HT1080 (cell line): ENCODE measurements at regions not wholly inside any gene's neighbourhood (a gene's known extent, or its start where the extent isn't known, plus 50 kb on each side); places are given as distances from the start of the nearest gene placed in this dataset.

Source experiments
- DNase-seq: peaks from one replicate; pipeline ENCODE4 v3.0.0-alpha.2; 2015; ENCODE audit warnings: low read depth

DNA sequence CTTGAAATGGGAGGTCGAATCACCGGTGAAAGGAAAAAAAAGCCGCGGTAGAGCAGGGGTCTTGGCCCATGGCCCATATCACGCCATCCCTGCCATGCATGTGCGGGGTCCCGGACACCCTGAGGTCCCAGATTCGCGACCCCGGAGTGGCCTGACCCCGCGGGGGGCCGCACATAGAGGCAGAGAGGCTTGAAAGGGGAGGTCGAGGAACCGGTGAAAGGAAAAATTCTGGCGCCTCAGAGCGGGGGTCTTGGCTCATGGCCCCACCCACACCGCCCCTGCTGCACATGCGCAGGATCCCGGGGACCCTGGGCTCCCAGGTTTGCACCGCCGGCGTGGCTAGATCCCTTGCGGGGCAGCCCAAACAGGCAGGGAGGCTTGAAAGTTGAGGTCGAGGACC, 319.8 kb downstream of the ALG10 start:
- no peak for DNase-seq

- no peak for DNase-seq
Measured at GRCh38 chr12:34343345-34343744, 321.0 kb downstream of the ALG10 start.

- no peak for DNase-seq
Measured at GRCh38 chr12:34343766-34344165, 321.5 kb downstream of the ALG10 start.

DNA sequence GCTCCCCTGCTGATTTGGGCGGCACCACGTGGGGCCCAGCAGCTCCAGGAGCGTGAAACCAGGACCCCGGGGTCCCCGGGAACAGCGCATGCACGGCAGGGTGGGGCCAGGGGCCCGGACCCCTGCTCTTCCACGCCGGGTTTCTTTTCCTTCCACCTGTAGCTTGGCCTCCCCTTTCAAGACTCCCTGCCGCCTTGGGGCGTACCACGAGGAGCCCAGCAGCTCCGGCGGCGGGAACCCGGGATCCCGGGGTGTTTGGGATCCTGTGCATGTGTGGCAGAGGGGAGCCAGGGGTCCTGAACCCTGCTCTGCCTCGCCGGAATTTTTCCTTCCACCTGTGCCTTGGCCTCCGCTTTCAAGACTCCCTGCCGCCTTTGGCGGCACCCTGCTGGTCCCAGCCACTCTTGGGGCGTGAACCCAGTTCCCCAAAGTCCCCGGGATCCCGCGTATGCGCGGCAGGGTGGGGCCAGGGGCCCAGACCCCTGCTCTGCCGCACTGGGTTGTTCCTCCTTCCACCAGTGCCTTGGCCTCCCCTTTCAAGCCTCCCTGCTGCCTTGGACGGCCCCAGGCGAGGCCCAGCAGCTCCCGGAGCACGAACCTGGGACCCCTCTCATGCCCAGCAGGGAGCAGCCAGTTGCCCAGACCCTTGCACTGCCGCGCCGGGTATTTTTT, 322.7 kb downstream of the ALG10 start:
- no peak for DNase-seq

DNA sequence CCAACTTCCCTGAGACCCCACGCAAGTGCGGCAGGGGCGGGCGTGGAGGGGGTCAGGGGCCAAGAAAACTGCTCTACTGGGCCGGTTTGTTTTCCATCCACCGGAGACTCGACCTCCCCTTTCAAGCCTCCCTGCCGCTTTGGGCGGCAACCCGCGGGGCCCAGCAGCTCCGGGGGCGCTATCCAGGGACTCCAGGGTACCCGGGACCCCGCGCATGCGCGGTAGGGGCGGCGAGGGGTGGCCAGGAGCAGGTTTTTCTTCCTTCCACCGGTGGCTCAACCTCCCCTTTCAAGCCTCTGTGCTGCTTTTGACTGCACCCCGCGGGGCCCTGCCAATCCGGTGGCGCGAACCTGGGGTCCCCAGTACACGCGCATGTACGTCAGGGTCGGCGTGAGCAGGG, 323.5 kb downstream of the ALG10 start:
- DNase-seq: no peak

DNA sequence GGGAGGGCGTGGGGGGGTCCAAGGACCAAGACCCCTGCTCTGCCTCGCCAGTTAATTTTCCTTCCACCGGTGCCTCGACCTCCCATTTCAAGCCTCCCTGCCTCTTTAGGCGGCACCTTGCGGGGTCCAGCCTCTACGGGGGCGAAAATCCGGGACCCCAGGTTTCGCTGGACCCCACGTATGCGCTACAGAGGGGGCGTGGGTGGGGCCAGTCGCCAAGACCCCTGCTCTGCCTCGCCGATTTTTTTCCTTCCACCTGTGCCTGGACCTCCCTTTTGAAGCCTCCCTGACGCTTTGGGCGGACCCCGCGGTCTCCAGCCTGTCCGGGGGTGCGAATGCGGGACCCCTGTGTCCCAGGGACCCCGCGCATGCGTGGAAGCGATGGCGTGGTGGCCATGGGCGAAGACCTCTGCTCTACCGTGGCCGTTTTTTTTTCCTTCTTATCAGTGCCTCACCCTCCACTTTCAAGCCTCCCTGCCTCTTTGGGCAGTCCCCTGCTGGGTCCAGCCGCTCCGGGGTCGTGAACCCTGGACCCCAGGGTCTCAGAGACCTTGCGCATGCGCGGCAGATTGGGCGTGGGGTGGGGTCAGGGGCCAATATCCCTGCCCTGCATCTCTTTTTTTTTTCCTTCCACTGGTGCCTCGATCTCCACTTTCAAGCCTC, 324.2 kb downstream of the ALG10 start:
- no peak for DNase-seq

DNA sequence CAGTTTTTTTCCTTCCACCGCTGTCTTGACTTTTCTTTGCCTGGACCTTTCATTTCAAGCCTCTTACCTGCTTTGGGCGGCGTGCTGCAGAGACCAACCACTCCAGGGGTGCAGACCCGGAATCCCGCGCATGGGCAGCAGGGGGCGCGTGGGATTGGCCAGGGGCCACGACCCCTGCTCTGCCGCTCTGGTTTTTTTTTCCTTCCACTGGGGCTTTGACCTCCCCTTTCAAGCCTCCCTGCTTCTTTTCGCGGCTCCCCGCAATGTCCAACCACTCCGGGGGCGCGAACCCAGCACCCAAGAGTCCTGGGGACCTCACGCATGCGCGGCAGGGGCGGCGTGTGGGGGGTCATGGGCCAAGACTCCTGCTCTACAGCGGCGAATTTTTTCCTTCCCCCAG, 325.1 kb downstream of the ALG10 start:
- DNase-seq: peak; percentile 39

DNA sequence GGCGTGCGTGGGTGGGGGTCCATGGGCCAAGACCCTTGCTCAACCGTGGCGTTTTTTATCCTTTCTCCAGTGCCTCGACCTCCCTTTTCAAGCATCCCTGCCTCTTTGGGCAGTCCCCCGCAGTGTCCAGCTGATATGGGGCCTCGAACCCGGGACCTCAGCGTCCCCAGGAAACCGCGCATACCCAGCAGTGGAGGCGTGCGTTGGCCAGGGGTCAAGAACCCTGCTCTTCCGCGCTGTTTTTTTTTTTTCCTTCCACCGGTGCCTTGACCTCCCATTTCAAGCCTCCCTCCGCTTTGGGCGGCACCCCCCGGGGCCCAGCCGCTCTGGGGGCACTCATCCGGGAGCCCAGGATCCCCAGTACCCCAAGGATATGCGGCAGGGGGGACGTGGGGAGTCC, 325.8 kb downstream of the ALG10 start:
- no peak for DNase-seq

GRCh38 chr12:34348836-34349672, 326.8 kb downstream of the ALG10 start:
- DNase-seq: no peak

DNA sequence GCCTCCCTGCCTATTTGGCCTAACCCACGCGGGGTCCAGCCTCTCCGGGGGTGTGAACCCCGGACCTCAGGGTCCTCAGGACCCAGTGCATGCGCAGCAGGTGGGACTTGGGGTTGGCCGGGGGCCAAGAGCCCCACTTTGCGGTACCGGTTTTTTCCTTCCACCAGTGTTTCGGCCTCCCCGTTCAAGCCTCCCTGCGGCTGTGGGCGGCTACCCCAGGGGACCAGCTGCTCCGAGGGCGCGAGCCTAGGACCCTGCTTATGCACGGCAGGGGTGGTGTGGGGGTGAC, 327.3 kb downstream of the ALG10 start:
- DNase-seq: no peak

DNA sequence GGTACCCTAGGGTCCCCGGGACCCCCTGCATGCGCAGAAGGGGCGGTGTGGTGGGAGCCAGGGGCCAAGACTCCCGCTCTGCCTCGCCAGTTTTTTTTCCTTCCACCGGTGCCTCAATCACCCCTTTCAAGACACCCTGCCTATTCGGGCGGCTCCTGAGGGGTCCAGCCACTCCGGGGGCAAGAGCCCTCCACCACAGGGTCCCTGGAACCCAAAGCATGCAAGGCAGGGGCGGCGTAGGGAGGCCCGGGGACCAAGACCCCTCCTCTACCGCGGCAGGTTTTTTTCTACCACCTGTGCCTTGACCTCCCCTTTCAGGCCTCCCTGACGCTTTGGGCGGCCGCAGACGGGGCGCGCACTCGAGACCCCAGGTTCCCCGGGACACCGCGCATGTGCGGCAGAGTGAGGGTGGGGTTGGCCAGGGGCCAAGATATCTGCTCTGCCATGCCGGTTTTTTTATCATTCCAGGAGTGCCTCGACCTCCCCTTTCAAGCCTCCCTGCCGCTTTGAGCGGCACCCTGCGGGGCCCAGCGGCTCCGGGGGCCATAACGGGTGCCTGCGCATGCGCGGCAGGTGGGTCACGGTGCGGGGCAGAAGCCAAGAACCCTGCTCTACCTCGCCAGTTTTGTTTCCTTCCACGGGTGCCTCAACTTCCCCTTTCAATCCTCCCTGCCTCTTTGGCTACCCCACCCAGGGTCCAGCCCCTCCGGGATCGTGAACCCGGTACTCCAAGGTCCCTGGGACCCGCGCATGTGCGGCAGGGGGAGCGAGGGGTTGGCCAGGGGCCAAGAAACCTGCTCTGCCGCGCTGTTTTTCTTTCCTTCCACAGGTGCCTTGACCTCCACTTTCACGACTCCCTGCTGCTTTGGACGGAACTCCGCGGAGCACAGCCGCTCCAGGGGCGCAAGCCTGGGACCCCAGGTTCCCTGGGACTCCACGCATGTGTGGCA, 328.1 kb downstream of the ALG10 start:
- no peak for DNase-seq

GRCh38 chr12:34352098-34352497, 329.8 kb downstream of the ALG10 start:
- no peak for DNase-seq

GRCh38 chr12:34354239-34355200, 332.2 kb downstream of the ALG10 start:
- no peak for DNase-seq

GRCh38 chr12:34356233-34356987, 334.1 kb downstream of the ALG10 start:
- no peak for DNase-seq

GRCh38 chr12:34357791-34358190, 335.5 kb downstream of the ALG10 start:
- DNase-seq: no peak

DNA sequence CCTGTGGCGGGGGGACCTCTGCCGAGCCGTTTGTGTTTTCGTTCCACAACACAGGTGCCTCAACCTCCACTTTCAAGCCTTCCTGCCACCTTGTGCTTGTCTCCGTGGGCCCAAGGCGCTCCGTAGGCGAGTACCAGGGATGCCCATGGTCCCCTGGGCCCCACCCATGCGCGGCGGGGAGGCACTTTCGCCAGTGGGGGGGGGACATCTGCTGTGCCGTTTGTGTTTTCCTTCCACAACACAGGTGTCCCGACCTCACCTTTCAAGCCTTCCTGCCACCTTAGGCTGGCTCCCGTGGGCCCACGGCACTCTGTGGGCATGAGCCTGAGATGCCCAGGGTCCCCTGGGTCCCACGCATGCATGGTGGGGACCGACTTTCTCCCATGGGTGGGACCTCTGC, 335.9 kb downstream of the ALG10 start:
- no peak for DNase-seq

DNA sequence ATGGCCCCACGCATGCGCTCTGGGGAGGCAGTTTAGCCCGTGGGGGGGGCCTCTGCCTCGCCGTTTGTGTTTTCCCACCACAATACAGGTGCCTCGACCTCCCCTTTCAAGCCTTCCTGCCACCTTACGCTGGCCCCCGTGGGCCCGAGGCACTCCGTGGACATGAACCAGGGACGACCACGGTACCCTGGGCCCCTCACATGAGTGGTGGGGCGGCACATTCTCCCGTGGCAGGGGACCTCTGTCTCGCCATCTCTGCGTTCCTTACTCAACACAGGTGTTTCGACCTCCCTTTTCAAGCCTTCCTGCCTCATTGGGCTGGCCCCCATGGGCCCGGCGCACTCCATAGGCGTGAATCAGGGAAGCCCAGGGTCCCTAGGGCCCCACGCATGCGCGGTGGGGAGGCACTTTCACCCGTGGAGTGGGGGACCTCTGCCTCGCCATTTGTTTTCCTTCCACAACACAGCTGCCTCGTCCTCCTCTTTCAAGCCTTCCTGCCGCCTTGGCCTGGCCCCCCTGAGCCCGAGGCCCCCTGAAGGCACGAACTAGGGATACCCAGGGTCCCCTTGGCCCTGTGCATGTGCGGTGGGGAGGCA, 339.5 kb downstream of the ALG10 start:
- DNase-seq: no peak

DNA sequence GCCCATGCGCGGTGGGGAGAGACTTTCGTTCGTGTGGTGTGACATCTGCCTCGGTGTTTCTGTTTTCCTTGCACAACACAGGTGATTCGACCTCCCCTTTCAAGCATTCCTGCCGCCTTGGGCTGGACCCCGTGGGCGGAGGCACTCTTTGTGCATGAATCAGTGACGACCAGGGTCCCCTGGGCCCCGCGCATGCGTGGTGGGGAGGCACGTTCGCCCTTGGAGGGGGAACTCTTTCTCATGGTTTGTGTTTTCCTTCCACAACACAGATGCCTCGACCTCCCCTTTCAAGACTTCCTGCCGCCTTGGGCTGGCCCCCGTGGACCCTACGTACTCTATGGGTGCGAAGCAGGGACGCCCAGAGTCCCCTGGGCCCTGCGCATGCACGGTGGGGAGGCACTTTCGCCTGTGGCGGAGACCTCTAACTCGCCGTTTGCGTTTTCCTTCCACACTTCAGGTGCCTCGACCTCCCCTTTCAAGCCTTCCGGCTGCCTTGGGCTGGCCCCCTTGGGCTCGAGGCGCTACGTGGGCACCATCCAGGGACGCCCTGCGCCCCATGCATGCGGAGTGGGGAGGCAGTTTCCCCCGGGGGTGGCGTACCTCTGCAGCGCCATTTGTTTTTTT, 340.9 kb downstream of the ALG10 start:
- DNase-seq: peak; percentile 24

DNA sequence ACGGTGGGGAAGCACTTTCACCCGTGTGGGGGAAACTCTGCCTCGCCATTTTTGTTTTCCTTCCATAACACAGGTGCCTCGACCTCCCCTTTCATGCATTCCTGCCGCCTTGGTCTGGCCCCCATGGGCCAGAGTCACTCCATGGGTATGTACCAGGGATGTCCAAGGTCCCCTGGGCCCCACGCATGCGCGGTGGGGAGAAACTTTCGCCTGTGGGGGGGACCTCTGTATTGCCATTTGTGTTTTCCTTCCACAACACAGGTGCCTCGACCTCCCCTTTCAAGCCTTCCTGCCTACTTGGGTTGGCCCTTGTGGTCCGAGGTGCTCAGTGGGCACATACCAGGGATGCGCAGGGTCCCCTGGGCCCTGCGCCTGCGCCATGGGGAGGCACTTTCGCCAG, 345.8 kb downstream of the ALG10 start:
- DNase-seq: no peak
